HL-60 (cell line): ENCODE measurements at regions not wholly inside any gene's neighbourhood (a gene's known extent, or its start where the extent isn't known, plus 50 kb on each side); places are given as distances from the start of the nearest gene placed in this dataset.

ENCODE experiments used
- DNase-seq, 2 experiments: peaks; one replicate each; pipeline ENCODE4 v3.0.0-alpha.2; 2010 to 2020; ENCODE audit warnings: low read depth in 1 of 2, low spot score in 1 of 2
- H3K27ac ChIP-seq: fragments of 250-450 bp; sonication (Bioruptor Pico); replicated peaks from 2 replicates; pipeline ENCODE4 v1.5.1; 2020; ENCODE audit warnings: mild to moderate bottlenecking, moderate library complexity
- H3K27me3 ChIP-seq: fragments of 250-450 bp; sonication (Bioruptor Pico); 2 replicates; pipeline ENCODE4 v1.5.1; 2021; ENCODE audit warnings: mild to moderate bottlenecking, moderate library complexity; ENCODE audit not compliant: insufficient read depth, poor library complexity, severe bottlenecking
- H3K4me3 ChIP-seq: replicated peaks from 2 replicates; pipeline ENCODE4 v1.5.1; 2011; ENCODE audit warnings: mild to moderate bottlenecking, control low read depth, low read length; ENCODE audit not compliant: insufficient read depth
- GABPA ChIP-seq: IDR thresholded peaks from 2 replicates; pipeline ENCODE4 v1.6.1; 2012; ENCODE audit warnings: low read depth
- POLR2AphosphoS5 ChIP-seq: IDR thresholded peaks from 2 replicates; pipeline ENCODE4 v1.6.1; 2012; ENCODE audit warnings: low read depth
- SPI1 ChIP-seq: IDR thresholded peaks from 2 replicates; pipeline ENCODE4 v1.6.1; 2012; ENCODE audit warnings: low read depth, mild to moderate bottlenecking, borderline replicate concordance
- TF ChIP-seq, protein P1 (sequence below): IDR thresholded peaks from 2 replicates; pipeline ENCODE4 v1.6.1; 2012; ENCODE audit warnings: low read depth; ENCODE audit not compliant: insufficient replicate concordance
- TF ChIP-seq, protein P2 (sequence below): IDR thresholded peaks from one replicate; pipeline ENCODE4 v1.5.1; 2011; ENCODE audit warnings: low read length, control low read depth, inconsistent platforms; ENCODE audit not compliant: insufficient read depth

DNA sequence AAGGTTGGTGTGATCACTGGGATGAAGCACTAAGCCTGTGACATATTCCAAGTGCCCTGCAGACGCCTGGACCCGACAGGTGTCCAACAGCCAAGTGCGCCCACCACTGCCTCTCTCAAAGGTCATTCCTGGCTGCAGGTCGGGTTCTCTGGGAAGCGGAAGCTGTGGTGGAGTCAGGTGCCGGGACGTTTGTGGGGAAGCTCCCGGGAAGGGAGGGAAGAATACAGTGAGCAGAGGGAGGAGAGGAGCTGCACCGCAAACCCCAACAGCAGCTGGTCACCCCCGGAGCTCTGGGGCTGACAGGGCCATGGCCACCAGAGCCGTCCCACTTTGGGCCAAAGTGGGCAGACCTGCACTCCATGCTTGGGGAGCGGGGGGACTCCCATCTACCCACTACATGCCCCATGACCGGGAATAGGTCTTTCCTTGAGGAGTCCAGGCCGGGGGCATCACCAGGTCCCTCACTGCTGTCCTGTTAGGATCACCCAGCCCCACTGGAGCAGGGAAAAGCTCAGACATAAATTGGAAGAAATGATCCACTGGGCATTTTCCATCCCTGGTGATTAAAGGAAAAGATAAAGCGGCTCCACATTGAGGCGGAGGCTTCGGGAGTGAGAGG, 84.5 kb upstream of the PPP2R2D start:
- no peaks in the 10 kb centered on the region for H3K27me3 ChIP-seq

DNA sequence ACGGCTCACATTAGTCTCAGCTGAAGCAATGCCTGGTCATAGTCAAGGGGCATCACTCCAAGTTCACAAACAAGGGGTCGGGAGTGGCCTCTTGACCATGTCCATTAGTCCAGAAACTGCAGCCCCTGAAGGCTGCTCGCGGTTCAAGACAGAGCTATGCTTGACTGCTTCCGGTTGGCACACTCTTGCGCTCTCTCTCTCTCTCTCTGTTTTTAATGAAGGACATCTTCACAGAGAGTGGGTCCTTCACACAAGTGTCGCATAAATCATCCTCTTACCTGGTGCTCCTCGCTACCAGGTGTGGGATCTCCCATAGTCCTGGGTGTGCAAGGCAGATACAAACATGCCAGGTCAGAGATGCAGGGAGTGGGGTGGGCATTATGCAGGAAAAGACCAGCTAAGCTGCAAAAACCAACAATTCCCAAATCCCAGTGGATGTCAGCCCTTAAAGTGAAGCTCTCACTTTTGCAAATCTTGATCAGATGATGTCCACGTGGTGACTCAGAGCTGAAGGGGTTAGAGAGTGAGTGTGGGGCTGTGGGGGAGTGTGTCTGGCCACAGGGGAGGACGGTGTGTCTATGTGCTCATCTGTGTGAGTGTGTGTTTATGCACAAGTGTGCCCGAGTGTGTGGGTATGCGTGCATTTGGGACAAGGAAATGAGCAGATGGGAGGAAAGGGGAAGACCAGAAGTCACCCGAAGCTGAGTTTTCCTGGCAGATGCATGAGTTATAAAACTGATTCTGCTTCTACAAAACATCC, 83.7 kb upstream of the PPP2R2D start:
- no peaks in the 10 kb centered on the region for H3K27me3 ChIP-seq
- TF ChIP-seq, protein P1, sequence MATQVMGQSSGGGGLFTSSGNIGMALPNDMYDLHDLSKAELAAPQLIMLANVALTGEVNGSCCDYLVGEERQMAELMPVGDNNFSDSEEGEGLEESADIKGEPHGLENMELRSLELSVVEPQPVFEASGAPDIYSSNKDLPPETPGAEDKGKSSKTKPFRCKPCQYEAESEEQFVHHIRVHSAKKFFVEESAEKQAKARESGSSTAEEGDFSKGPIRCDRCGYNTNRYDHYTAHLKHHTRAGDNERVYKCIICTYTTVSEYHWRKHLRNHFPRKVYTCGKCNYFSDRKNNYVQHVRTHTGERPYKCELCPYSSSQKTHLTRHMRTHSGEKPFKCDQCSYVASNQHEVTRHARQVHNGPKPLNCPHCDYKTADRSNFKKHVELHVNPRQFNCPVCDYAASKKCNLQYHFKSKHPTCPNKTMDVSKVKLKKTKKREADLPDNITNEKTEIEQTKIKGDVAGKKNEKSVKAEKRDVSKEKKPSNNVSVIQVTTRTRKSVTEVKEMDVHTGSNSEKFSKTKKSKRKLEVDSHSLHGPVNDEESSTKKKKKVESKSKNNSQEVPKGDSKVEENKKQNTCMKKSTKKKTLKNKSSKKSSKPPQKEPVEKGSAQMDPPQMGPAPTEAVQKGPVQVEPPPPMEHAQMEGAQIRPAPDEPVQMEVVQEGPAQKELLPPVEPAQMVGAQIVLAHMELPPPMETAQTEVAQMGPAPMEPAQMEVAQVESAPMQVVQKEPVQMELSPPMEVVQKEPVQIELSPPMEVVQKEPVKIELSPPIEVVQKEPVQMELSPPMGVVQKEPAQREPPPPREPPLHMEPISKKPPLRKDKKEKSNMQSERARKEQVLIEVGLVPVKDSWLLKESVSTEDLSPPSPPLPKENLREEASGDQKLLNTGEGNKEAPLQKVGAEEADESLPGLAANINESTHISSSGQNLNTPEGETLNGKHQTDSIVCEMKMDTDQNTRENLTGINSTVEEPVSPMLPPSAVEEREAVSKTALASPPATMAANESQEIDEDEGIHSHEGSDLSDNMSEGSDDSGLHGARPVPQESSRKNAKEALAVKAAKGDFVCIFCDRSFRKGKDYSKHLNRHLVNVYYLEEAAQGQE: no peak
- TF ChIP-seq SPI1: no peak
- no peak for TF ChIP-seq GABPA
- TF ChIP-seq, protein P2, sequence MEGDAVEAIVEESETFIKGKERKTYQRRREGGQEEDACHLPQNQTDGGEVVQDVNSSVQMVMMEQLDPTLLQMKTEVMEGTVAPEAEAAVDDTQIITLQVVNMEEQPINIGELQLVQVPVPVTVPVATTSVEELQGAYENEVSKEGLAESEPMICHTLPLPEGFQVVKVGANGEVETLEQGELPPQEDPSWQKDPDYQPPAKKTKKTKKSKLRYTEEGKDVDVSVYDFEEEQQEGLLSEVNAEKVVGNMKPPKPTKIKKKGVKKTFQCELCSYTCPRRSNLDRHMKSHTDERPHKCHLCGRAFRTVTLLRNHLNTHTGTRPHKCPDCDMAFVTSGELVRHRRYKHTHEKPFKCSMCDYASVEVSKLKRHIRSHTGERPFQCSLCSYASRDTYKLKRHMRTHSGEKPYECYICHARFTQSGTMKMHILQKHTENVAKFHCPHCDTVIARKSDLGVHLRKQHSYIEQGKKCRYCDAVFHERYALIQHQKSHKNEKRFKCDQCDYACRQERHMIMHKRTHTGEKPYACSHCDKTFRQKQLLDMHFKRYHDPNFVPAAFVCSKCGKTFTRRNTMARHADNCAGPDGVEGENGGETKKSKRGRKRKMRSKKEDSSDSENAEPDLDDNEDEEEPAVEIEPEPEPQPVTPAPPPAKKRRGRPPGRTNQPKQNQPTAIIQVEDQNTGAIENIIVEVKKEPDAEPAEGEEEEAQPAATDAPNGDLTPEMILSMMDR: no peak
- TF ChIP-seq POLR2AphosphoS5: no peak
- H3K27ac ChIP-seq: no peak overlapping the region
- no peak overlapping the region for H3K4me3 ChIP-seq
- no peak for DNase-seq

More for the DNA sequence above, 84.5 kb upstream of the PPP2R2D start:
- no peak for TF ChIP-seq GABPA
- TF ChIP-seq POLR2AphosphoS5: no peak
- TF ChIP-seq, protein P2: no peak
- TF ChIP-seq SPI1: no peak
- TF ChIP-seq, protein P1: no peak
- no peak for DNase-seq
- H3K4me3 ChIP-seq: no peak overlapping the region
- H3K27ac ChIP-seq: no peak overlapping the region

DNA sequence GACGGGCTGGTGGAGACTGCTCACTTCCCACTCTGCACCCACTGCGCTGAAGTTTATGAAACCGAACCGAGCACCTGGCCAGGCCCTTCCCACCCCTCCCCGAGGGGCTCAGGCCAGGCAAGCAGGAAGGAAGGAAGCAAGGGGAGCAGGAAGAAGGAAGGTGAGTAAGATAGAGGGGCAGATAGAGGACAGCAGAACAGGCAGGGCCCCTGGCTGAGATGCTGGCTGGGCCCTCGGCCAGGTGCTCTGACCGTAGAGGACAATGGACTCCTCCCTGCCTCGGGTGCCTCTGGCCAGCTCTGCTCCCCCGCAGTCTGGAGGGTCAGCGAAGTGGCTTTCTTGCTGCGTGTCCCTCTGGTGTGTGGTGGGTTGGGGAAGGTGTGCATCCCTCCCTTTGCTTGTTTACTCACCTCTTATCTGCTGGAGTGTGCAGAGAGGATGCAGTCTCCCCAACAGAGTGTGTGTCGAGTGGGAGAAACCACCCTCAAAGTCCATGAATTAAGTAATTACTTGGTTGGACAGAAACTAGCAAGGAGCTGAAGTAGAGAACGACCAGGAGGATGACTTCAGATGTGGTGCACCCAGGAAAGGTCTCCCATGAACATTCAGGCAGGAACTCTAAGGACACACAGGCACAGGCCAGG, 82.8 kb upstream of the PPP2R2D start:
- TF ChIP-seq, protein P2: no peak
- TF ChIP-seq GABPA (no peak), POLR2AphosphoS5 (no peak), SPI1 (no peak)
- TF ChIP-seq, protein P1: no peak
- no peak for DNase-seq
- Histone ChIP-seq H3K4me3 (no peak overlapping the region), H3K27me3 (no peaks in the 10 kb centered on the region), H3K27ac (no peak overlapping the region)
